ENCODE measurements at regions not wholly inside any gene's neighbourhood (a gene's known extent, or its start where the extent isn't known, plus 50 kb on each side); places are given as distances from the start of the nearest gene placed in this dataset.
A peak's percentile ranks its signal among the peaks of the same experiment; 100 is the strongest.

- Histone ChIP-seq H3K9me3 (no peaks in the 10 kb centered on the region), H3K4me1 (peaks cover 4% of the 10 kb centered on the region), H3K27me3 (no peaks in the 10 kb centered on the region), H3K4me3 (no peak overlapping the region), H3K36me3 (ENCODE audit: low read depth, missing control alignments) (no peaks in the 10 kb centered on the region), H3K27ac (no peak overlapping the region)
- intact Hi-C loops (cut with DNase I; ENCODE audit: low total_unique reads) = no loop called here
- no peak for DNase-seq
- WGBS, 2 donors = 91 to 94% methylated on average over 5 to 9 of the region's 9 CpGs
- TF ChIP-seq CTCF (IDR thresholded peaks at IDR 0.05) = no peak
Measured at GRCh38 chr6:169907419-169908115, 156.1 kb downstream of the ERMARD start.

- H3K9me3 ChIP-seq = no peaks in the 10 kb centered on the region
- H3K27ac ChIP-seq = no peak overlapping the region
- no peak for DNase-seq
- TF ChIP-seq CTCF (IDR thresholded peaks at IDR 0.05) = no peak
- no peak for TF ChIP-seq POLR2A (IDR thresholded peaks at IDR 0.05)
- H3K27me3 ChIP-seq = no peaks in the 10 kb centered on the region
- 82 to 84% methylated on average over 6 to 13 of the region's 13 CpGs for WGBS, 2 donors
- intact Hi-C loops (cut with DNase I; ENCODE audit: low total_unique reads) = no loop called here
- no peak overlapping the region for H3K4me3 ChIP-seq
- no peaks in the 10 kb centered on the region for H3K36me3 ChIP-seq (ENCODE audit: low read depth, missing control alignments)
- peaks cover 4% of the 10 kb centered on the region for H3K4me1 ChIP-seq
Measured at GRCh38 chr6:169906688-169907418, 155.4 kb downstream of the ERMARD start.

- TF ChIP-seq POLR2A (IDR thresholded peaks at IDR 0.05) (no peak), CTCF (IDR thresholded peaks at IDR 0.05) (no peak)
- Histone ChIP-seq H3K4me1 (peaks cover 4% of the 10 kb centered on the region), H3K27me3 (no peaks in the 10 kb centered on the region), H3K4me3 (no peak overlapping the region), H3K36me3 (ENCODE audit: low read depth, missing control alignments) (no peaks in the 10 kb centered on the region), H3K9me3 (no peaks in the 10 kb centered on the region), H3K27ac (no peak overlapping the region)
- intact Hi-C loops (cut with DNase I; ENCODE audit: low total_unique reads) = no loop called here
- 90% methylated on average over 22 to 24 of the region's 24 CpGs for WGBS, 2 donors
- no peak for DNase-seq
Measured at GRCh38 chr6:169906004-169906687, 154.7 kb downstream of the ERMARD start.

- no peaks in the 10 kb centered on the region for H3K9me3 ChIP-seq
- intact Hi-C loops (cut with DNase I; ENCODE audit: low total_unique reads) = no loop called here
- no peak overlapping the region for H3K27ac ChIP-seq
- TF ChIP-seq CTCF (IDR thresholded peaks at IDR 0.05) (no peak), POLR2A (IDR thresholded peaks at IDR 0.05) (no peak)
- H3K36me3 ChIP-seq (ENCODE audit: low read depth, missing control alignments) = no peaks in the 10 kb centered on the region
- WGBS, 2 donors = 60 to 66% methylated on average over 14 to 20 of the region's 20 CpGs
- peaks cover 4% of the 10 kb centered on the region for H3K4me1 ChIP-seq
- no peak overlapping the region for H3K4me3 ChIP-seq
- DNase-seq = peak; percentile 41
- H3K27me3 ChIP-seq = no peaks in the 10 kb centered on the region
Measured at GRCh38 chr6:169905041-169905807, 153.8 kb downstream of the ERMARD start.

All from testis (tissue), 2 donors.